HG02870 (cell line): ENCODE measurements at regions not wholly inside any gene's neighbourhood (a gene's known extent, or its start where the extent isn't known, plus 50 kb on each side); places are given as distances from the start of the nearest gene placed in this dataset.
"Not testable (repeated sequence)": the region's sequence is repeated elsewhere in the genome, so short reads cannot be mapped to it uniquely, and the experiment has no call there.

Experiments
- ATAC-seq: cut with Tn5 transposase; IDR thresholded peaks from one replicate; pipeline ENCODE4 v1.9.1; 2021; ENCODE audit warnings: mild to moderate bottlenecking, moderate library complexity; ENCODE audit not compliant: unreplicated experiment

- no peak for ATAC-seq
Measured at GRCh38 chr5:152184266-152184665, 220.8 kb downstream of the NMUR2 start.

- ATAC-seq = no peak
Measured at GRCh38 chr5:152181461-152181860, 223.6 kb downstream of the NMUR2 start.

- ATAC-seq = no peak
Measured at GRCh38 chr5:152178350-152178699, 226.8 kb downstream of the NMUR2 start.

GRCh38 chr5:152177626-152178349 lies 227.3 kb downstream of the NMUR2 start:
- ATAC-seq = no peak

- no peak for ATAC-seq
Measured at GRCh38 chr5:152171888-152172287, 233.2 kb downstream of the NMUR2 start.

- no peak for ATAC-seq
Measured at GRCh38 chr5:152170350-152170749, 234.7 kb downstream of the NMUR2 start.

- ATAC-seq = no peak
Measured at GRCh38 chr5:152164860-152165259, 240.2 kb upstream of the GLRA1 start.

GRCh38 chr5:152159894-152160293 lies 235.2 kb upstream of the GLRA1 start:
- ATAC-seq = not testable (repeated sequence)

- not testable (repeated sequence) for ATAC-seq
Measured at GRCh38 chr5:152154452-152154851, 229.8 kb upstream of the GLRA1 start.

GRCh38 chr5:152151940-152152339 lies 227.3 kb upstream of the GLRA1 start:
- no peak for ATAC-seq

- no peak for ATAC-seq
Measured at GRCh38 chr5:152151113-152151512, 226.5 kb upstream of the GLRA1 start.

- no peak for ATAC-seq
Measured at GRCh38 chr5:152147286-152147685, 222.6 kb upstream of the GLRA1 start.

GRCh38 chr5:152146566-152146965 lies 221.9 kb upstream of the GLRA1 start:
- no peak for ATAC-seq

- no peak for ATAC-seq
Measured at GRCh38 chr5:152144556-152144955, 219.9 kb upstream of the GLRA1 start.

GRCh38 chr5:152144030-152144429 lies 219.4 kb upstream of the GLRA1 start:
- no peak for ATAC-seq

- peak; percentile 85 for ATAC-seq
Measured at GRCh38 chr5:152142840-152143469, 218.3 kb upstream of the GLRA1 start.

GRCh38 chr5:152140347-152140746 lies 215.7 kb upstream of the GLRA1 start:
- no peak for ATAC-seq

GRCh38 chr5:152137063-152137462 lies 212.4 kb upstream of the GLRA1 start:
- ATAC-seq = no peak

- no peak for ATAC-seq
Measured at GRCh38 chr5:152136321-152136720, 211.7 kb upstream of the GLRA1 start.

- no peak for ATAC-seq
Measured at GRCh38 chr5:152135827-152136226, 211.2 kb upstream of the GLRA1 start.

- ATAC-seq = no peak
Measured at GRCh38 chr5:152125661-152126205, 201.1 kb upstream of the GLRA1 start.

GRCh38 chr5:152124409-152125041 lies 199.9 kb upstream of the GLRA1 start:
- no peak for ATAC-seq
